ENCODE measurements at regions not wholly inside any gene's neighbourhood (a gene's known extent, or its start where the extent isn't known, plus 50 kb on each side); places are given as distances from the start of the nearest gene placed in this dataset.

DNA sequence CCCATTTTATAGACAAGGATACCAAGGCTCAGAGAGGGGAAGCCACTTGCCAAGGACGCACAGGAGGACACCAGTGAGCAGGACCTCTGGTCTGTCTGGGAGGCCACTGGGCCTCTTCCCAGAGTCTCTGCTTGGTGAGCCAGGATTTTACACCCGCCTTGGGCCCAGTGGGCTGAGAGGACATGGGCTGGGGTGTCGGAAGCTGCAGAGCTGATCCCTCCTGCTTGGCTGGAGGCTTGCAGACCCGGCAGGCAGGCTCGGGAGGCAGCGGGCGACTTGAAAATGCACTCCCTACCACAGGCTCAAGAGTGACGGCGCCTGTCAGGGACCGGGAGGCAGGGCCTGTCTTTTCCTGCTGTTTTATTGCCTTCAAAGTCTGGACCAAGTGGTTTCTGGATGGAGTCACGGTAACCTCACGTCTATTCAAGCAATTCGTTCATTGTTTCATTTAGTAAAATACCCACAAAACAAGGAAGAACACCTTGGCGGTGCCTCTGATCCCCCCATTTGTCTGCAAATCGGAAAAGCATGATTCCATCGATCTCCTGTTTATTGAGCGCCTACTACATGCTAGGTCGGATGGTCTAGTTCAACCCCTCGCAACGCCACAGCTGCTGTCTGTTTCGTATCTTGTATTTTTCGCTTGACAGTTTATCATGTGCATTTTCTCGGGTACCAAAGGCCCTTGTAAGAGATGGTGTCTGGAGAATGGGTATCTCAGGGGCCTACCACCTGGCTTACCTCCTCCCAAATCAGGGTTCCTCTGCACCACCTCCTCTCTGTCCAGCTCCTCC lies 108.1 kb upstream of the IER5L start:
- no peak for DNase-seq (ENCODE audit: low spot score)

DNA sequence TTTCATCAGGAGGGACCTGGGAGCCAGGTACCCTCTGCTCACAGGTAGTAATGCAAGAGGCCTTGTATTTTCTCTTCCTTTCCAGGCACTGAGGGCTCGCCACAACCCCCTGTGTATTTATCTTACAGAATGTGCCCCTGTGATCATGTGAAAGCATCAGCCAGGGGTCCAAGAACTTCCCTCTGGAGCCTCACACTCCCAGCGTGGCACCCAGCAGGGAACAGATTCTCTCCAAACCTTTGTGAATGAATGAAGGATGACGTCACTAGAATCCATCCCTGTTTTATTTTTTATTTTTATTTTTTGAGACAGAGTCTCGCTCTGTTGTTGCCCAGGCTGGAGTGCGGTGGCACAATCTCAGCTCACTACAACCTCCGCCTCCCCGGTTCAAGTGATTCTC lies 107.3 kb upstream of the IER5L start:
- DNase-seq (ENCODE audit: low spot score): no peak

DNA sequence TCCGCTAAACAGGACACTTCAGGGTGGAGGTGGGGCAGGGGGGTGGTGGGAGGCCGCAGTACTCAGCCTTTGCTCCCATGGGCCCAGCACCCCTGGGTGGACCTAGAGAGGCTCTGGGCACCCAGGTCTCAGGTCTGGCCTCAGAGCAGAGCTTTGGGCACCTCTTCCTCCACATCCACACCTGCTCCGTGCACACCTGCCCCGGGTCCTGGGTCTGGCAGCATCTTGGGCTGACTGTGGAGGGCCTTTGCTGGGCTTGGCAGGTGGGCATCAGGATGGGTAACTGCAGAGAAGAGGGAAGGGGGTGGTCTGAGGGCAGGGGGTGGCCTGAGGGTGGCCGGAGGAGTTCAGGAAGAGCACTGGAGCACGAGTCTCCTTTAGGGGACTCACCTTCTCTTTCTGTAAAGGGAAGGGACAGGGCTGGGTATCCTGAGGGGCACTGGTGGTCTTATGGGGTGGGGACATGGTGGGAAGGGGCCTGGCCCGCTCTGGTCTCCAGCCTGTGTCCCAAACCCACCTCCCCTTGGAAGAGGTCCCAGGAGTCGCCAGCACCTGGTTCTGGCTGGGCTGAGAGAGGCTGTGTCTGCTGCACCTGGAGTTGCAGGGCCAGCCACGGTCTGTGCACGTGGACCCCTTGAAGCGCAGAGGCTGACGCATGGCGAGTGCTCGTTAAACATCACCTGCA lies 106.7 kb upstream of the IER5L start:
- DNase-seq (ENCODE audit: low spot score): no peak

DNA sequence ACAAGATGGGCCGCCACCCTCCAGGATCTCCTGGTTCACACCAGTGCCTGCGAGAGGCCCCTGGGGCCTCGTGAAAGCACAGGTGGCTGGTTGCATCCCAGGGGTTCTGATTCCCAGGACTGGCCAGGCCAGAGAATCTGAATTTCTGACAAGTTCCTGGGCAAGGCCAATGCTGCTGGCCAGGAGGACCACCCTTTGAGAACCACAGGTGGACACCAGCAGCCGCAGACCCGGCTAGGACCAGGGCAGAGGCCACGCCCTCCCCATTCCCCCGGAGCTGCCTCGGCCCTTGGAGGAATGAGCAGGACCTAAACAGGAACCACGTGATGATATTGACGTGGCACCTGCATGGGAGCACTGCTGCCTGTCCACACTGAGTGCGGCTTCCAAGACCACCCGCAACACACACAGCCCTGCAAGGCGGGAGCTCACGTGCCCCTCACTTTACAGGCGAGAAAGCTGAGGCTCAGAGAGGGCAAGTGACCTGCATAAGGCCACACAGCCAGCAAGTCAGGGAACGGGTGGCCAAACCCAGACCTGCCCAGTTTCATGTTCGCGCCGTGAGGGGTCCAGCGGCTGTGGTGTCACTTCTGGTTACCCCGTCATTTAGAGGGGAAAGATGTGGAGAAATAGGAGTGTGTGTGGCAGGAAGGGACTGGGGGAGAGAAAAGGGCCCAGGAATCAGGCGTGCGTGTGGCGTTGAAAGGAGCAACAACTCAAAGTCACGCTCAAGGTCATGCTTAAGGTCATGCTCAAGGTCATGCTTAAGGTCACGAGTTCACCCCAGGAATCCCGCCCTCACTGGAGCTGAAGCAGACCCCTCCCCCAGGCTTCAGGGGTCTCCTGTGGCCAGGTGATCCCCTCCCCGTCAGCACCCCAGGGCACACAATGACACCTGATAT lies 105.9 kb upstream of the IER5L start:
- no peak for DNase-seq (ENCODE audit: low spot score)

DNA sequence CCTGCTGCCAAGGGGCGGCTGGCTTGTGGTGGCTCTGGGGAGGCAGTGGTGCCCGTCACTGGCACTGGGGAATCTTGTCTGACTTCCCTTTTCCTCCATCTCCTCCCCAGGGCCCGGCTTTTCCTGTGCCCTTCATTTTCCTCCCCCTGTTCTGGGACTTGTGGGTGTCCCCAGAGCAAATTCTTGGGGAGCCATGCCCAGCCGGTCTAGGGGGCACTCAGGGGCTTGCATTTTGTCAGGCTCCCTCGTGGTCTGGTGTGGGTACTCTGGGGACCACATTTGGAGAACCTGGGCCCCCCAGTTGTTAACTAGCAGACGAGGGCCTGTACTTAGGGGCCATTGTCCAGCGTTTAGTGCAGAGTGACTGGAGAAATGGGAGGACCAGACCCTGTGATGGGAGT lies 105.2 kb upstream of the IER5L start:
- DNase-seq (ENCODE audit: low spot score): no peak

GRCh38 chr9:129282731-129283211 lies 104.7 kb upstream of the IER5L start:
- DNase-seq (ENCODE audit: low spot score): no peak

- DNase-seq (ENCODE audit: low spot score): no peak
These were observed 104.2 kb upstream of the IER5L start for GRCh38 chr9:129282272-129282671.

DNA sequence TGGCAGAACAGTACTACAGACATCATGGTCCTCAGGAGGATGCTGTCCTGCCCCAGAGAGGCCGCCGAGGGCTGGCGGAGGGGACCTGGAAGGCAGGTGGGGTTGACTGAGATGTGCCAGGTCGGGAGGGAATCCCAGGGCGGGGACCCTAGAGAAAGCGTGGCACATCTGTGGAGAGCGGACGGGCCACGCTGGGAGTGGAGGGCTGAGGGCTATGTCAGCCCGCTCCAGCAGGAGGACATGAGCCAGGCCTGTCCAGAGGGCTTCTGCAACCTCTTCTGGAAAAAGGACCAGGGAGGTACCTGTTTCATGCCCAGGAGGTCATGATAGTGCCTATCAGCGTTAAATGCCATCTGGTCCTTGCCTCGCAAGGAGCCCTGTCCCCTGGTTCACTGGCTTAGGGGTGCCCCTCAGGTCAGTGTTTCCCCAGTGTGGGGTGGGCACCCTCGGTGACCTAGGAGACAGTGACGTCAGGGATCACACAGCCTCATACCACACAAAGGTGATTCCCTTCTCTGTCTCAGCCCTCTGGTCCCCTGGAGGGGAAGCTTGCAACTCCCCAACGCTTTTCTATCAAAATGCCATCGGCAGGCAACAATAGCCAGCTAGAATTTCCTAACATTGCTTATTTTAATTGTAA lies 103.6 kb upstream of the IER5L start:
- DNase-seq (ENCODE audit: low spot score): no peak

GRCh38 chr9:129280623-129281271 lies 102.7 kb upstream of the IER5L start:
- no peak for DNase-seq (ENCODE audit: low spot score)

DNA sequence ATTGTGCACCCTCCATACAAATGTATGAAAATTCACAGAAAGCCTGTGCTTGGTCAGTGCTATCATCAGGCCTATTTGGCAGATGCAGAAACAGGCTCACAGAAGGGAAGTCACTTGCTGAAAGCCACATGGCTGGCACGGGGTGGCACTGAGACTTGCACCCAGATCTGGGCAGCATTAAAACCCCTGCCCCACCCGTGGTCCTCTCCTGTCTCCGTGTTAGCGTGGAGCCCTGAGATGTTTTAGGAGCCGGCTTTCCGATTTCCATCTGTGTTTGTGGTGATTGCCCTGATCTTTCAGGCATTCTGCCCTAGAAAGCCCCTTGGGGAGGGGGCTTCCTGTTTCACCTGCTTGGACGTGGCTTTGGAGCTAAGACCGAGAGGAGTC lies 102.2 kb upstream of the IER5L start:
- no peak for DNase-seq (ENCODE audit: low spot score)

DNA sequence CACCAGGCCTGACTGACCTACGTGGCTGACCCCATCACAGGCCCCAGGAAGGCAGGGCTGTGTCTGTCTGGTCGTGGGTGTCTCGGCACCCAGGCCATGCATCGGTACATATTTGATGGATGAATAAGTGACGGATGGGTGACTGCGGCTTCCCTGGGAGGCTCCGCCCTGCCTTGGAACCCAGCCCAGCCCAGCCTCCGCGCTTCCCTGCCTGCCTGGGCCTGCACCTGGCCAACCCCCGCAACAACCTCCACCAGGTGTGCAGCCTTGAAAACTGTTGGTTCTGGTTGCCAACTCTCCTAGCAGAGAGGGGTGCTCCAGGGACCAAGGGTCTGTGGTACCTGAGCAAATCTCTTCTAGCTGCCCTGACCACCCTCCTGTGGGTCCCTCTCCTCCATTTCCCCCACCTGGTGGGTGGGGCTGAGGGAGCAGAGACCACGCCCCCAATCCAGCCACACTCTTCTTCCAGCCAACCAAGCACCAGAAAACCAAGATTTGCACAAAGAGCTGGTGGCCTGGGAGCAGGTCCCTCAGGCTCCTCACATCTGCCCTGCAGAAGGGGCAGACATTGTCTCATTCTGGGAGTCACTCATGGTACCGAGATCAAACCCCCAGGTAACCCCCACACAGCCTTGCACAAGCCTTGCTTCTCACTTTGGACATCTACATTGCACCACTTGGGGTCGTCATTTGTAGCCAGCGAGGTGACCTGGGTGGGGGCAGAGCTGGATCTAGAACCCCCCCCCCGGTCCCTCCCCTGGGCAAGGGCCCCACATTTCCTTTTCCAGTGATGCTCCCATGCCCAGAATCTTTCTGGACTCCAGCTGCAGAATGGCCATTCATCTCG lies 100.6 kb upstream of the IER5L start:
- no peak for DNase-seq (ENCODE audit: low spot score)

- DNase-seq (ENCODE audit: low spot score): no peak
These were observed 98.6 kb upstream of the IER5L start for GRCh38 chr9:129276486-129277230.

GRCh38 chr9:129275626-129276247 lies 97.7 kb upstream of the IER5L start:
- no peak for DNase-seq (ENCODE audit: low spot score)

DNA sequence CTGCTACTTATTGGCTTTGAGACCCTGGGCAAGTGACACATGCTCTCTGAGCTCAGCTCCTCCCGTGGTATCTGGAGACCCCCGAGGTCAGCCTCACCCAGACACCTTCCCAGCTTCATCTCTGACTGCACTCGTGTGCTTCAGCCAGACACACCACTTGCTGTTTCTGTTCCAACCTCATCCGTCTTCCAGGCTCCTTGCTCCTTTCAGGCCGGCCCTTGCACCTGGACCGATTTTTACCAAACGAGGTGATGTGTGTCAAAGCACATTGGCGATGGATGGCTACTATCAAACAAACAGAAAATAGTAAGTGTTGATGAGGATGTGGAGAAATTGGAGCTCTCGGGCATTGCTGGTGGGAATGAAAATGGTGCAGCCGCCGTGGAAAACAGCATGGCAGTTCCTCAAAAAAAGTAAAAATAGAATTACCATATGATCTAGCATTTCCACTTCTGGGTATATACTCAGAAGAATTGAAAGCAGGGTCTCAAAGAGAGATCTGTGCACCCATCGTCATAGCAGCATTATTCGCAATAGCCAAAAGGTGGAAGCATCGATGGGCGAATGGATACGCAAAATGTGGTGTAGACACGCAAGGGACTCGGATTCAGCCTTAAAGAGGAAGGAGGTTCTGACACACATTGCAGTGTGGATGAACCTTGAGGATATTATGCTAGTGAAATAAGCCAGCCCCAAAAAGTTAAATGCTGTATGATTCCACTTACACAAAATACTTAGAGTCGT lies 96.1 kb upstream of the IER5L start:
- no peak for DNase-seq (ENCODE audit: low spot score)

- no peak for DNase-seq (ENCODE audit: low spot score)
These were observed 95.3 kb upstream of the IER5L start for GRCh38 chr9:129273136-129273895.

DNA sequence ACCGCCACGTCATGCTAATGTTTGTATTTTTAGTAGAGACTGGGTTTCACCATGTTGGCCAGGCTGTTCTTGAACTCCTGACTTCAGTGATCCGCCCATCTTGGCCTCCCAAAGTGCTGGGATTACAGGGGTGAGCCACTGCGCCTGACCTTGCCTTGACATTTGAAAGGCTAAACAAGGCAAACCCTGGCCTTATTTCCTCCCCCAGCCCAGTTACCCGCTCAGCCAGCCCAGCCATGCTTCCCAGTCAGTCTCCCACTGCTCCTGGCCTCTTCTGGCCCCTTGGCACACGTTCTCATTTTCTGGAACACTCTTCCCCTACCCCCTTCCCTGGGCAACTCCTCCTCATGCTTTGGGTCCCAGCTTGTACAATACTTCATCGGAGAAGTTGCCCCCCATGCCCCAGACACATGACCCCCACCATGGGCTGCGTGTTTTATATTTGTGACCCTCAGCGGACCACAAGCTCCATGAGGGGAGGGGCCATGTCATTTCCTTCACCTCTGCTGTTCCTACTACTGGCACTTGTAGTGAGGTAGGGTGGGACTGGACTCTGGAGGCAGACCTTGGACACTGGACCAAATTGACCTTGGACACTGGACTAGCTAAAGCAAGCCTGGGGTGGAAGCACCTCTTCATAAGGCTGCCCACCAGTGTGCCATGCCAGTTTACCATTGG lies 94.4 kb upstream of the IER5L start:
- DNase-seq (ENCODE audit: low spot score): no peak

- no peak for DNase-seq (ENCODE audit: low spot score)
These were observed 92.9 kb upstream of the IER5L start for GRCh38 chr9:129270903-129271431.
